Sciatic nerve (tissue), 2 donors: ENCODE measurements at regions not wholly inside any gene's neighbourhood (a gene's known extent, or its start where the extent isn't known, plus 50 kb on each side); places are given as distances from the start of the nearest gene placed in this dataset.

Source experiments
- ATAC-seq: fragments of 200-7000 bp; cut with Tn5 transposase; one replicate; pipeline ENCODE4 v1.9.1; 2020; ENCODE audit warnings: mild to moderate bottlenecking, moderate library complexity
- DNase-seq: peaks from one replicate; pipeline ENCODE4 v3.0.0-alpha.2; 2020; ENCODE audit warnings: low spot score
- intact Hi-C: fragments of 100-400 bp; cut with DNase I; formaldehyde crosslinking; loops from one replicate; pipeline ENCODE4 v1.14.2; 2022
- donor health status: DM: no; HTN: no; CAD: no.
- donor health status: DM: no; HTN: no; CAD: no.

DNA sequence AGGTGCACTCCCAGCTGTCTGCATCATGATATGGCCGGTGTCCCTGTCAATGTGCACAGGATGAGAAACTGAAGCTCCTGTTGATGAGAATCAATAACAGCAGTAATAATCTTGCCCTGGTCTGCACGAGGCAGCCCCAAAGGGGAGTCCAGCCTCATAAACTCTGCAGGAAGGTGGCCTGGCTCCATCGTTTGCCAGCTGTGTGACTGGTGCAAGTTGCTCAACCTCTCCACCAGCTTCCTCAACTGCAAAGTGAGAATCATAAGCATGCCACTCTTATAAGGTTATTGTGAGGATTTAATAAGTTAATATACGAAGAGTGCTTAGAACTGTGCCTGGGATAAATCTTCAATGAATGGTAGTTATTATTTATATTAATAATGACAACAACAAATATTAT, 203.4 kb upstream of the HES1 start:
- intact Hi-C loops: no loop called here
- ATAC-seq: no peak
- DNase-seq: no peak

- intact Hi-C loops: no loop called here
- ATAC-seq (no peak), DNase-seq (no peak)
Observed at GRCh38 chr3:193933451-193933850, 202.5 kb upstream of the HES1 start.

DNA sequence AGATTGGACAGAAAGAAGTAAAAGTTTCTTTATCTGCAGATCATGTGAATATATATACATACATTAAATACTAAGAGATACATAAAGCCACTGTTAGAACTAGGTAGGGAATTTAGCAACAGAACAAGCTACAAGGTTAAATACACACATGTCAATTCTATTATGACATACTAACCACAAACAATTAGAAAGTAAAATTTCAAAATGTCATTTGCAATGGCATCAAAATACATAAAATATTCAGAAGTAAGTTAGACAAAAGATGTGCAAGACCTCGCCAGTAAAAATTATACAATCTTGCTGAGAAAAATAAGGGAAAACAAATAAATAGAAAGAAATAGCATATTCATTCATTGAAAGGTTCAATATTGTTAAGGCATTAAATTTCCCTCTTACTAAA, 200.0 kb upstream of the HES1 start:
- ATAC-seq: no peak
- intact Hi-C loops: no loop called here
- no peak for DNase-seq

GRCh38 chr3:193938613-193939012, 197.3 kb upstream of the HES1 start:
- intact Hi-C loops: no loop called here
- ATAC-seq: no peak

GRCh38 chr3:193939527-193939926, 196.4 kb upstream of the HES1 start:
- ATAC-seq (no peak), DNase-seq (no peak)
- intact Hi-C loops: no loop called here

More at GRCh38 chr3:193938613-193939012, 197.3 kb upstream of the HES1 start:
- DNase-seq: no peak

DNA sequence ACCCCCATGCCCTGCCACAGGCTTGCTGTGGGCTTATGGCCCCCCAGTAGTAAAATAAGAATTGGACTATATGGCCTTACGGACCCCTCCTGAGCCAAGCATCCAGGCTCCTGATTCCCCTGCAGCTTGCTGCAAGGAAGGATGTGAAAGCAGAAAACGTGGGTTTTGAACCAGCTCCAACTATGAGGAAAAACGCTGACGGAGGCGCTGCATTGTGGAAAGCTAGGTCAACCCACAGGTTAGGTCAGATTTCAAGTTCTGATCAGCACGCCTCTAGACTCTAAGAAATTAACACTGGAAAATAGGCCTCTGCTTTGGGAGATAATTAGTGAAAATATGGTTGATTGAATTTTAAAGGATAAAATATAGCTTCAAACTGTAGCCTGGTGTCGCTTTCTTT, 195.4 kb upstream of the HES1 start:
- ATAC-seq: no peak
- intact Hi-C loops: no loop called here
- no peak for DNase-seq

GRCh38 chr3:193941486-193941885, 194.5 kb upstream of the HES1 start:
- ATAC-seq (no peak), DNase-seq (no peak)
- intact Hi-C loops: no loop called here

- DNase-seq (no peak), ATAC-seq (no peak)
- intact Hi-C loops: no loop called here
Observed at GRCh38 chr3:193942516-193943055, 193.4 kb upstream of the HES1 start.

DNA sequence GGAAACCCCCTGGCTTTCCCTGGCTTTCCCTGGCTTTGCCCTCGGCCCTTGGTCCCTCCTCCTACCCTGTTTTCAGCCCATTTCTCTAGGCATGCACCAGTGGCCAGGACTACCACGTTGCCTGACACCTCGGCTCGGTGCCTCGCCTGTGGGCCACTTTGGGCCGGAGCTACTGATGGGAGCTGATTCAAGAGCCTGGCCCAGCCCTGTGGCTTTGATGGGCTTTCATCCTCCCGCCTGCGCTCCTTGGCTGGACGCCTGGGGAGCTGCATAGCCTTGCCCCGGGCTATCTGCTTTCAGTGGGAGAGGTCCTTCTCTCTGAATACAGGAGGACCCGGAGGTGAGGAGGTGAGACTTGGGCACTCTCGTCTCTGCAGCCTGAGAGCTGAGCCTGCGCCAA, 192.7 kb upstream of the HES1 start:
- DNase-seq: no peak
- intact Hi-C loops: no loop called here
- no peak for ATAC-seq

DNA sequence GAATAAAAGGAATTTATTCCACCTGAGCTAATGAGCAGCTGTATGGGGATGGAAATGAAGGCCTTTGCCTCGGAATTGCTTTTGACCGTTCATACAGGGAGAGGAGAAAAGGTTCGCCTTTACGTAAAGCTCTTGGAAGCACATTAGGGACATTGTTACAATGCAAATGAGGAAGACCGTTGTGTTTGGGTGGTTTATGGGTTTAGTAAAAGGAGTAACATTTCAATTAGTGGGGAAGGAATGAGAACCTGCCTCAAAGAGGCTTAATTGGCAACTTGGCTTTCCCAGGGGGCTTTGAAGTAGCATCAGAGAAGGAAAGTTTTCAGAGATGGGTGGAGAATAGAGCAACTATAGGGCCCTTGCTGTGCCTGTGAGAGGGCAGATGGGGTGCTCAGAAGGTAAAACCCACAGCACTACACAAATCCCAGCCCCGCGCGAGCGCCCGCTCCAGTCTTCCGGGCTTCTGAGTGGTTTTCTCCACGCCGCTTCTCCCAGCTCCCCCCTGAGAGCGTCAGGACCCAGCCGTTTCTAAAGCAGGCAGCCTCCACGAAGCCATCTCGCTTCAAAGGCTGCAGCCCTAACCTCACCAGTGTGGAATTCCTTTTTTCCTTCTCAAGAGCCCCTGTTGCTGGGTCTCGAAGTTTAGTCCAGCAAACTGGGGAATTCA, 192.0 kb upstream of the HES1 start:
- DNase-seq (no peak), ATAC-seq (no peak)
- intact Hi-C loops: no loop called here

GRCh38 chr3:193944518-193944884, 191.4 kb upstream of the HES1 start:
- no peak for DNase-seq
- intact Hi-C loops: no loop called here

DNA sequence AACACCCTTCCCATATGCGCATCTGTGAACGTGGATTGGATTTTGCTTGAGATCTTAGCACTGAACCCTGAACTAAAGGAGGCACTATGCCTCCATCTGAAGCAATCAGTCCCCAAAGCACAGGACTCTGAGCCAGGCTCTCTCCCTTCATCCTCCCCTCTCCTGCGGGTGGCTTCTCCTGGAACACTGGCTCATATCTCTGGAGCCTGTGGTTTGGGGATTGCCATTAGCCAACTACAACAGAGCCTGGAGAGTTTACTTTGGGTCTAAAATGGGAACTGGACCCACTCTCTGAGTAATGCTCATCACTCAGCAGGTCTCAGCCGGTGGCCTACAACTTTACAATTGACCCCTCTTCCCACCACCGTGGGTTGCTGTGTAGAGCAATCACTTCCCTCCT, 190.8 kb upstream of the HES1 start:
- DNase-seq: no peak
- intact Hi-C loops: no loop called here
- ATAC-seq: peak; percentile 91

More at GRCh38 chr3:193944518-193944884, 191.4 kb upstream of the HES1 start:
- no peak for ATAC-seq

DNA sequence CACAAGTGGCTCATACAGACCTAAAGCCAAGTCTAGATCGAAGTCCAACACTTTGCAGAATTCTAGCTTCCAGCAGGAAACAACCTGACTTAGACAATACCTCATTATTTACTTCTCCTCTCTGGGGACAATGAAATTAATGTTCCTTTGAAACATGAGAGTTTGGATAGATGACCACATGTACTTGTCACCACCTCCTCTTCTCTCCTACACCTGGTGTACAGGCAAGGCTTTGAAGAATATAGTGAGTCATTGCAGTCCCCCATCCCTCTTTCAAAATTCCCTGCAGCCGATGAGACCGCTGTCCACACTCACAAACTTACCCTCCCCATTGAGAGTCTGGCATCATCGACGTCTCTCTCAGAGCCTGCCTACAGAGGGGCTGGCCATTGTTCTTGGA, 189.0 kb upstream of the HES1 start:
- no peak for DNase-seq
- intact Hi-C loops: no loop called here
- ATAC-seq: no peak

DNA sequence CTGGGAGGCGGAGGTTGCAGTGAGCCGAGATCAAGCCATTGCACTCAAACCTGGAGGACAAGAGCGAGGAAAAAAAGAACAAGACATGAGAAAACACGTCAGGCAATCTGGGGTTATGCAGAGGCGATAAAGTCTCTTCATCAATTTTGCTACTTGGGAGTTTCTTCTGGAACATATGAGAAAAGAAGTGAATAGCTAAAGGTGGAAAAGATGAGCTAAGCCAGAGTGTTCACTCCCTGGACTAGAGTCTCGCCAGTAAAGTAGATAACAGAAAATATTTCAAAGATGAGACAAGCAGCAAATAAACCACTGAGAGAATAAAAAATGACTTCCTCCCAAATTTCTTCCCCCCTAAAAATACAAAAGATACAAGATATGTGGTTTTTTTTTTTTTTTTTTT, 188.4 kb upstream of the HES1 start:
- intact Hi-C loops: no loop called here
- ATAC-seq (no peak), DNase-seq (no peak)

DNA sequence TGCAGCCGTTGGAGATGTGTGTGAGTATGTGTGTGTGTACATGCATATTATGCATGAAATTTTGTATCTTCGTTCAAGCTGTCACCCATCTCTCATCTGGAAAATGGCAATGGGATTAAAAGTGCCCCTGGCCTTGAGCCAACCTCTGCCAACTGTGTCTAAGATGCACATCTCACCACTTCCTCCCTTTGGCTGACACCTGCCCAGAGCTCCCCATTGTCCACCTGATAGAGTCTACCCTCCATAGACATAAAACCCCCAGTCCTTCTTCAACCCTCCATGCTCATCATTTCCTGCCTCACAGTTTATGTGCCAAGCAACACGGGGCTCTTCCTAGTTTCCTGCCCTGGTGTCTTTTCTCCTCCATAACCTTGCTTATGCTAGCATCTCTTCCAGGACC, 187.5 kb upstream of the HES1 start:
- DNase-seq (no peak), ATAC-seq (no peak)
- intact Hi-C loops: no loop called here

DNA sequence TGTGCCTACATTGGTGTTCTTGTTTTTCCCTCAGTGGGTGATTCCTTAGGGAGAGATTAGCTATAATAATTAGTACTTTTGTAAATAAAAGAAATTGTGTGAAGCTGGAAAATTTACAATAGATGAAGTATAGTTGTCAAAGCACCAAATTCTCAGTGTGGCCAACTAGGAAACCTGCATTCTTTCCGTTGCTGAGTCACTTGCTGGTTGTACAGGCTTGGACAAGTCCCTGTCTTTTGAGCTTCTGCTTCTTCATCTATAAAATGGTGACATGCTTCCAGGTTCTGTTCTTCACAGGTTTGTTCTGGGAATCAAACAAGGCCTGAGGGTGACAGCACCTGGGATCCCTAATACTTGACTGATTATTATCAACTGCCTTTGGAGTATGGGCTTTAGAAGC, 184.1 kb upstream of the HES1 start:
- intact Hi-C loops: no loop called here
- DNase-seq (no peak), ATAC-seq (no peak)

GRCh38 chr3:193954752-193955151, 181.2 kb upstream of the HES1 start:
- no peak for ATAC-seq
- DNase-seq: no peak
- intact Hi-C loops: no loop called here

DNA sequence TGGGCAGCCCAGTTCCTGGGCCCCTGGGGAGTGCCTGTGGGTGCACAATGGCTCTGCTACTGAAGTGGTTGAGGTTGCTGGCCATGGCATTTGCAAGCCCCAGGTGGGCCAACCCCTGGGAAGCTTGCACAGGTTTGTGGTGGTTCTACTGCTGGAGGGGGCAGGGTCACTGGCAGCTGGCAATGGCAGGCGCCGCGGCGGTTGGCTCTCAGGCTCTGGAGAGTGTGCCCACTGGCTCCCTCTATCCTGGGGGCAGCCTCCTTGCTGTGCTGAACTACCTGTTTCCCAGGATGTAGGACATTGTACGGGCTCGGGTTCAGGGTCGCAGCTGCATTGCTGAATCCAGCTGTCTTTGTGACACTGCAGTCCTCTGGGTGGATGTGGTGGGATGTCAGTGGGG, 180.2 kb upstream of the HES1 start:
- no peak for DNase-seq
- intact Hi-C loops: no loop called here
- ATAC-seq: no peak

GRCh38 chr3:193959861-193960260, 176.1 kb upstream of the HES1 start:
- DNase-seq (no peak), ATAC-seq (no peak)
- intact Hi-C loops: no loop called here

- intact Hi-C loops: no loop called here
- DNase-seq (no peak), ATAC-seq (peak; percentile 96)
Observed at GRCh38 chr3:193960487-193961274, 175.3 kb upstream of the HES1 start.
